HepG2 (cell line): ENCODE measurements at regions not wholly inside any gene's neighbourhood (a gene's known extent, or its start where the extent isn't known, plus 50 kb on each side); places are given as distances from the start of the nearest gene placed in this dataset.

Experiments used
- ATAC-seq: fragments of 200-7000 bp; cut with Tn5 transposase; 3 replicates; pipeline ENCODE4 v1.9.1; 2020; ENCODE audit warnings: mild to moderate bottlenecking, moderate library complexity
- BruUV-seq: library from RNA; stranded (reverse); fragments of 400-500 nt; replicated peaks from 2 replicates; lab custom pipeline; 2021; lab: Mats Ljungman, UMichigan
- CTCF ChIA-PET: fragments of 300-600 bp; formaldehyde crosslinking; extraction: SDS; loops from one replicate; lab custom pipeline; 2021; ENCODE audit warnings: low total read pairs, inconsistent platforms, low intra/inter-chr PET ratio; lab: Yijun Ruan, JAX
- POLR2A ChIA-PET: fragments of 350-600 bp; sonication (Branson Sonifier 250); formaldehyde crosslinking; loops from one replicate; lab custom pipeline; 2020; ENCODE audit warnings: antibody characterized with exemption, inconsistent platforms; lab: Yijun Ruan, JAX
- DNase-seq: peaks from one replicate; pipeline ENCODE4 v3.0.0-alpha.2; 2015; ENCODE audit warnings: low spot score
- FAIRE-seq: peaks from 3 replicates; lab custom pipeline; 2011; peaks lifted over from hg19 to GRCh38; lab: Jason Lieb, UNC
- H2AFZ ChIP-seq: one replicate; pipeline ENCODE4 v1.6.1; 2011; ENCODE audit warnings: low read length, inconsistent platforms
- H3K27ac ChIP-seq: fragments of 300-600 bp; 3 replicates; pipeline ENCODE4 v1.8.0; 2011; ENCODE audit warnings: mixed run types, mild to moderate bottlenecking, mixed read lengths, low read length, inconsistent platforms; ENCODE audit not compliant: insufficient read depth; ENCODE audit errors: extremely low read length
- H3K27me3 ChIP-seq, 2 experiments: fragments of 200-600 bp in 1 of 2; 2 replicates in 1 of 2; 3 replicates in 1 of 2; pipeline versions ENCODE4 v1.6.0 to v1.8.0; 2011; ENCODE audit warnings: low read length in 2 of 2, mild to moderate bottlenecking in 2 of 2, moderate library complexity in 2 of 2, inconsistent platforms in 1 of 2; ENCODE audit not compliant: insufficient read depth in 2 of 2, control insufficient read depth in 1 of 2
- H3K36me3 ChIP-seq, 2 experiments: fragments of 200-600 bp in 1 of 2; replicated peaks in 1 of 2; 2 replicates in 1 of 2; 3 replicates in 1 of 2; pipeline versions ENCODE4 v1.5.1 to v1.8.0; 2011; ENCODE audit warnings: low read length in 2 of 2, inconsistent platforms in 1 of 2; ENCODE audit not compliant: insufficient read depth in 2 of 2, control insufficient read depth in 1 of 2
- H3K4me1 ChIP-seq: 2 replicates; pipeline ENCODE4 v1.5.1; 2012; ENCODE audit warnings: low read length, inconsistent platforms; ENCODE audit not compliant: insufficient read depth
- H3K4me2 ChIP-seq: 2 replicates; pipeline ENCODE4 v1.6.0; 2011; ENCODE audit warnings: low read depth, low read length, inconsistent platforms
- H3K4me3 ChIP-seq, 3 experiments: fragments of 200-600 bp in 1 of 3; sonication (generic), shearing (Covaris generic) in 1 of 3; replicated peaks in 1 of 3; 2 replicates each; pipeline ENCODE4 v1.5.1; 2011 to 2016; ENCODE audit warnings: low read length in 3 of 3, inconsistent platforms in 2 of 3, low read depth in 2 of 3, mild to moderate bottlenecking in 2 of 3, control low read depth in 1 of 3, mixed read lengths in 1 of 3; ENCODE audit not compliant: insufficient read depth in 1 of 3
- H3K79me2 ChIP-seq: one replicate; pipeline ENCODE4 v1.6.1; 2011; ENCODE audit warnings: low read length, inconsistent platforms; ENCODE audit not compliant: insufficient read depth
- H3K9ac ChIP-seq: 2 replicates; pipeline ENCODE4 v1.6.0; 2011; ENCODE audit warnings: mild to moderate bottlenecking, low read depth, low read length, inconsistent platforms; ENCODE audit not compliant: insufficient read depth
- H3K9me3 ChIP-seq: 2 replicates; pipeline ENCODE4 v1.5.1; 2012; ENCODE audit warnings: mild to moderate bottlenecking, low read length
- H4K20me1 ChIP-seq: 2 replicates; pipeline ENCODE4 v1.6.0; 2011; ENCODE audit warnings: inconsistent platforms, mild to moderate bottlenecking, low read length, moderate library complexity; ENCODE audit not compliant: insufficient read depth
- BRCA1 ChIP-seq: sonication (generic); formaldehyde crosslinking; IDR thresholded peaks from 2 replicates; pipeline ENCODE4 v1.4.0; 2020; ENCODE audit warnings: missing genetic modification reagents
- HMGXB4 ChIP-seq, 2 experiments: sonication (generic) in 1 of 2; formaldehyde crosslinking in 1 of 2; IDR thresholded peaks; 2 replicates each; pipeline versions ENCODE4 v1.4.0 to v1.6.1; 2018 to 2020; ENCODE audit warnings: missing genetic modification reagents in 2 of 2, borderline replicate concordance in 1 of 2, low read depth in 1 of 2, mild to moderate bottlenecking in 1 of 2, missing biosample characterization in 1 of 2
- SYNCRIP ChIP-seq: fragments of 200-400 bp; formaldehyde crosslinking; IDR thresholded peaks from 2 replicates; pipeline ENCODE4 v1.6.1; 2018; ENCODE audit warnings: mild to moderate bottlenecking, low read depth, low read length; ENCODE audit not compliant: insufficient read depth
- ZNF460 ChIP-seq: sonication (generic); formaldehyde crosslinking; IDR thresholded peaks from 2 replicates; pipeline ENCODE4 v1.5.1; 2020; ENCODE audit warnings: missing genetic modification reagents, mild to moderate bottlenecking, borderline replicate concordance
- ZNF589 ChIP-seq: sonication (generic); formaldehyde crosslinking; conservative IDR thresholded peaks from 2 replicates; pipeline ENCODE4 v1.8.0; 2022; ENCODE audit warnings: mild to moderate bottlenecking, moderate library complexity, missing genetic modification reagents
- ZNF746 ChIP-seq: sonication (generic); formaldehyde crosslinking; IDR thresholded peaks from 2 replicates; pipeline ENCODE4 v1.8.0; 2022; ENCODE audit warnings: mild to moderate bottlenecking, missing genetic modification reagents
- ZNF879 ChIP-seq: sonication (generic); formaldehyde crosslinking; IDR thresholded peaks from 2 replicates; pipeline ENCODE4 v1.8.1; 2023; ENCODE audit warnings: missing genetic modification reagents
- WGBS: methylation state at CpG from one replicate; pipeline ENCODE4 v1.1.6; 2017; ENCODE audit warnings: low lambda C conversion rate; 5-methylcytosine and 5-hydroxymethylcytosine counted together
- in situ Hi-C: cut with HindIII; loops from 2 replicates; pipeline ENCODE4 v1.10.0; 2017; ENCODE audit warnings: low pct_unique_long_range_greater_than_20kb; ENCODE audit not compliant: extremely low pct_ligation_motif_present
- intact Hi-C: fragments of 100-400 bp; cut with micrococcal nuclease; formaldehyde crosslinking; loops from one replicate; pipeline ENCODE4 v1.10.0; 2022; ENCODE audit not compliant: unreplicated experiment

- Histone ChIP-seq H3K9ac (no peak overlapping the region), H3K9me3 (no peaks in the 10 kb centered on the region), H3K27ac (no peak overlapping the region), H3K4me3 (no peak overlapping the region), H3K4me1 (no peaks in the 10 kb centered on the region), H3K27me3 (0 out of 5 replicates have a peak, but pooled peaks cover 0 to under 1% of the 10 kb centered on the region in 2 experiments), H2AFZ (no peak overlapping the region), H3K79me2 (no peaks in the 10 kb centered on the region), H3K4me2 (no peak overlapping the region), H3K36me3 (no peaks in the 10 kb centered on the region), H4K20me1 (no peaks in the 10 kb centered on the region)
- CTCF ChIA-PET, result no interaction called here
- WGBS, result 44% methylated on average over 1 of the region's 1 CpG
- BruUV-seq, result no TSS peak
- in situ Hi-C loops, result no loop called here
- no peak for ATAC-seq
- intact Hi-C loops, result no loop called here
- no peak for DNase-seq
- POLR2A ChIA-PET, result no interaction called here
- TF ChIP-seq HMGXB4 (CRISPR knock-in tag; IDR thresholded peaks at IDR 0.05; ENCODE audit: borderline replicate concordance in 1 of 2, low read depth in 1 of 2) (no peak), ZNF746 (CRISPR knock-in tag) (no peak), BRCA1 (CRISPR knock-in tag) (no peak), ZNF589 (CRISPR knock-in tag) (no peak), SYNCRIP (no peak), ZNF460 (CRISPR knock-in tag) (no peak), ZNF879 (no peak)
- TF ChIP-seq, all 625 proteins: peak for 0
- FAIRE-seq, result no peak
Observed at GRCh38 chr12:76670776-76671175, 93.1 kb upstream of the ZDHHC17 start.
